Right cardiac atrium (tissue), 5 donors: ENCODE measurements at regions not wholly inside any gene's neighbourhood (a gene's known extent, or its start where the extent isn't known, plus 50 kb on each side); places are given as distances from the start of the nearest gene placed in this dataset.
"Not testable (repeated sequence)": the region's sequence is repeated elsewhere in the genome, so short reads cannot be mapped to it uniquely, and the experiment has no call there.

Source experiments
- ATAC-seq, 2 donors: fragments of 200-7000 bp; cut with Tn5 transposase; one replicate each; pipeline versions ENCODE4 v1.8.0 to v1.9.1; 2020; ENCODE audit warnings: moderate library complexity in 2 of 2, mild to moderate bottlenecking in 1 of 2
- DNase-seq, 3 donors: peaks; one replicate each; pipeline ENCODE4 v3.0.0-alpha.2; 2020
- H3K27ac ChIP-seq: one replicate; pipeline ENCODE4 v1.5.1; 2013; ENCODE audit warnings: mild to moderate bottlenecking, low read length, control low read depth, moderate library complexity
- H3K27me3 ChIP-seq: one replicate; pipeline ENCODE4 v1.6.1; 2013; ENCODE audit not compliant: control insufficient read depth, insufficient read depth
- H3K4me1 ChIP-seq: one replicate; pipeline ENCODE4 v1.6.1; 2013; ENCODE audit warnings: low read length; ENCODE audit not compliant: control insufficient read depth, insufficient read depth
- H3K4me3 ChIP-seq: one replicate; pipeline ENCODE4 v1.5.1; 2013; ENCODE audit warnings: low read length, control low read depth
- H3K9me3 ChIP-seq: one replicate; pipeline ENCODE4 v1.6.1; 2013; ENCODE audit warnings: low read length; ENCODE audit not compliant: control insufficient read depth
- WGBS: extraction: QIAGEN DNeasy Blood & Tissue Kit; methylation state at CpG from one replicate; pipeline ENCODE4 v1.1.7; 2013; 5-methylcytosine and 5-hydroxymethylcytosine counted together
- intact Hi-C, 4 donors: fragments of 100-400 bp; cut with DNase I; formaldehyde crosslinking; loops; one replicate each; pipeline versions ENCODE4 v1.11.0 to v1.14.0; 2022 to 2023
- donor health status: healthy with polysubstance abuse.
- donor health status: DM: no; HTN: yes; CAD: no.
- donor health status: DM: no; HTN: no; CAD: no.
- donor health status: DM: no; HTN: yes; CAD: no; lungs with severe emphysema.
- donor health status: DM: yes; HTN: yes; CAD: no.

DNA sequence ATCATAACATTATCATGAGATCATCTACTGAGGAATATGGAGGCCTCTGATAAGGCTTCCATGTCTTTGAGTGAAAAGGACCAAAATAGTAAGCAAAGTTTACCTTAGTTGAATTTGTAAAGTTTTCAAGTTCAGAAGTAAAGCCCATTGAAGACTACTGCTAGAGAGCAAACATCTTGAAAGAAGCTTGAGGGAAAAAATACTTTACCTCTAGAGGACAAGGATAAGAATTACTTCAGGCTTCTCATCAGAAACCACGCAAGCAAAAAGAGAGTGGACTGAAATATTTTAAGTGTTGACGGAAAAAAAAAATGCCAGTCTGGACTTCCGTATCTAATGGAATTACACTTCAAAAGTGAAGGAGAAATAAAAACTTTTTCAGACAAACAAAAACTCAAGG lies 114.3 kb downstream of the MPP7 start:
- DNase-seq (no peak), ATAC-seq (no peak)
- intact Hi-C loops, result loop anchor here in 1 of 4 donors (10.0 kb wide), 1 partner anchor 444 kb away; the partner anchor contains the start of gene MKX
- Histone ChIP-seq H3K4me1 (no peaks in the 10 kb centered on the region), H3K9me3 (no peaks in the 10 kb centered on the region), H3K27me3 (no peaks in the 10 kb centered on the region), H3K4me3 (no peak overlapping the region), H3K27ac (no peak overlapping the region)
- WGBS, result 94% methylated on average over 3 of the region's 3 CpGs

DNA sequence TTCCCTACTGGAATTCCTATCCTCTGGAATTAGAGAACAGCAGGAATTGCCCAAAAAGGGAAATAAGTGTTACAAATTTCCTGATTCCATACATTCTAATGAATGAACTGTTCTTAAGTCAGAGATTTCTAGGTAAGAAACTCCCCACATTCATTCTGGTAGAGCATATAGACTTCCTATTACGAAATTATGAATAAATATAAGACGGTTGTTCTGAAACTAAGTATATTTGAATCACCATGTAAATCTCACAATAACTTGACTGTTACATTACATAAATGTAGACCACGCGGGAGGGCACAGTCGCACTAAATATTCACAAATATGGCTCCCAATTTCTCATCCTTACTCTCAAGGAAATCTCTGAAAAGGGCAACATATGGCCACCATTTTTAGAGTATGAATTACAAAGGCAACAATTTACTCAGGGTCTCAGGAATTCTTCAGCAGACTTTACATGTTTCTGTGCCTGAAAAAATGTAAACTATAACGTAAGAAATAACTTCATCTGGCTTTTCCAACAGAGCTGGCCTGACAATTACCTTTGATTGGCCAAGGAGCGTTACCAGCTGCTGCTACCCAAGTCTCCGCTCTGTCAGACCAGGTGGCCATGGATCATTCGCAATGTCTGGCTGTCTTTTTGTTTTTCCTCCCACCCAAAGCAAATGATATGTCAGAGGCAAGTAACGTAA lies 115.8 kb downstream of the MPP7 start:
- no peak for DNase-seq
- intact Hi-C loops, result loop anchor here in 1 of 4 donors (10.0 kb wide), 1 partner anchor 442 kb away; the partner anchor contains the start of gene MKX
- Histone ChIP-seq H3K27ac (no peak overlapping the region), H3K4me1 (no peaks in the 10 kb centered on the region), H3K9me3 (no peaks in the 10 kb centered on the region), H3K27me3 (no peaks in the 10 kb centered on the region), H3K4me3 (no peak overlapping the region)
- WGBS, result 93% methylated on average over 10 of the region's 10 CpGs
- ATAC-seq, result no peak

DNA sequence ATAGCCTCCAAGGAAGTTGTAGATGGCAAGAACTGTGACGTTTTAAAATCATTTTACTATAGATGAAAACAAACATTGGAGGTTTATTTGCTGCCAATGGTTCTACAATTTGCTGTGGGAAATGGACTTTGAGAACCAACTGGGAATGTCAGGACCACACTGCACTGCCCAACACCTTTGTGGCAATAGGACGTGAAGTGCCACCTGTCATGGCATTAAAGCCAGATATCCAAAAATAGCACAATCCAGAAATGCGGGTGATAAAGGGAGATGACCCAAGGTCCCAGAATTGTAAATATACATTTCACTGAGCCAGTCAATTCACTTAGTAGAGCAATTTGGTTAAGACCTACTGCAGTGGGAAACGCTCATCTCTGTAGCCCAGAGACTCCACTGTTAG lies 116.4 kb downstream of the MPP7 start:
- WGBS, result 86% methylated on average over 4 of the region's 4 CpGs

DNA sequence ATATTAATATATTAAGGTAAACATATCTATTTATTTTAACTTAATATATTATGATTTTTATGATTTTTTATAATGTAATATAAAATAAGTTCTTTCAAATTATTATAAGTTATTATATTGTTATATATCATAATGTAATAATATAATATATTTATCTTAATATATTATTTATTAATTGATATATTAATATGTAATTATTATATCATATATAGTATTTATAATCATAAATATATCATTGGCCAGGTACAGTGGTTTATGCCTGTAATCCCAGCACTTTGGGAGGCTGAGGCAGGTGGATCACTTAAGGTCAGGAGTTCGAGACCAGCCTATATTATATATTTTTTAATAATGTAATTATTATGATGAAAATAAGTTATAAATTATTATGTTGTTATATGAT lies 118.1 kb downstream of the MPP7 start:
- Histone ChIP-seq H3K4me1 (no peaks in the 10 kb centered on the region), H3K27me3 (no peaks in the 10 kb centered on the region), H3K4me3 (no peak overlapping the region), H3K9me3 (no peaks in the 10 kb centered on the region), H3K27ac (no peak overlapping the region)
- intact Hi-C loops, result loop anchor here in 1 of 4 donors (10.0 kb wide), 1 partner anchor 440 kb away; the partner anchor contains the start of gene MKX
- no peak for DNase-seq
- no peak for ATAC-seq
- 93% methylated on average over 1 of the region's 1 CpG for WGBS

More for the DNA sequence above, 116.4 kb downstream of the MPP7 start:
- Histone ChIP-seq H3K4me1 (no peaks in the 10 kb centered on the region), H3K9me3 (no peaks in the 10 kb centered on the region), H3K27ac (no peak overlapping the region), H3K27me3 (no peaks in the 10 kb centered on the region), H3K4me3 (no peak overlapping the region)
- intact Hi-C loops, result loop anchor here in 1 of 4 donors (10.0 kb wide), 1 partner anchor 442 kb away; the partner anchor contains the start of gene MKX
- ATAC-seq, result no peak
- DNase-seq, result no peak

DNA sequence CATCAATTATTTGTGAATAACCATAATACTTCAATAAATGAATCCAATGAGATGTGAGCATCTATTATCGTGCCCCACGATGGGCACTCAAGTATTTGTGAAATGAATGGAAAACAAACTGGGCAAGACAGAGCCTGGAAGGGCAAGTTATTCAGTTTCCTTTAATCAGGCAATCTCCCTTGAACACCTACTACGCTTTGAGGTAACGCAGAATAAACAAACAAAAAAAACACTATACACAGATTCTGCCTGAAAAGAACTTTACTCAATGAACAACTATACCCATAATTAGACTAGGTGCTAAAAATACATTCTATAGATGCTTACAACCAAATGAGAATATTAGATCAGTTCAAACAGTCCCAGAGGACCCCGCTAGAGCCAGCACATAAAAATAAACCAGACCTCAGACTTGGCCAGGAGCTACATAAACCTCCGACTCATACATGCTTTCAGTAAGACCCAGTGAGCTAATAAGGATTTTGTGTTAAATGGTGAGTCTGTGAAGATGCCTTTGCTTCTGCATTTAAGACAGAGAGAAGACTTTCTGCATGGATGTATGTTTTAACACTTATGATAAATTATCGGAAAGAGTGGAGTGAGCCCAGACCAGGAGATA lies 121.3 kb downstream of the MPP7 start:
- no peak for ATAC-seq
- intact Hi-C loops, result loop anchor here in 1 of 4 donors (10.0 kb wide), 1 partner anchor 437 kb away; the partner anchor contains the start of gene MKX

DNA sequence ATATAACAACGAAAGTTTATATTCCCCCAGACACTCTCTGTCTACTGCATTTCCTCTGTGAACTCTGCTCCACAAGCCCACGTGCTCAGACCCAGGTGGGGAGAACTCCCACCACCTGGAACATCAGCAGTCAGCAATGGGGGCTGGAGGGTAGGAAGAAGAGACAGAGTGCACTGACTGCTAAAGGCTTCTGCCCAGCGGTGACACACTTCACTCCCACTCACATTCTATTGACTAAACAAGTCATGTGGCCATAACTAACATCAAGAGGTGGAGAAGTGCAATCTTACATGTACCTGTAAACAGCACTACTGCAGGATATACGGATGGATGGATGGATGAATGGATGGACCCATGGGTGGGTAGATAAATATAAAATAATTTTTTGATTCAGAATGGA lies 122.2 kb downstream of the MPP7 start:
- Histone ChIP-seq H3K9me3 (no peaks in the 10 kb centered on the region), H3K27me3 (no peaks in the 10 kb centered on the region), H3K27ac (no peak overlapping the region), H3K4me3 (no peak overlapping the region), H3K4me1 (no peaks in the 10 kb centered on the region)
- no peak for DNase-seq
- WGBS, result 64% methylated on average over 4 of the region's 4 CpGs
- intact Hi-C loops, result loop anchor here in 1 of 4 donors (10.0 kb wide), 1 partner anchor 436 kb away; the partner anchor contains the start of gene MKX
- no peak for ATAC-seq

More for the DNA sequence above, 121.3 kb downstream of the MPP7 start:
- H3K4me3 ChIP-seq, result no peak overlapping the region
- H3K27me3 ChIP-seq, result no peaks in the 10 kb centered on the region
- 48% methylated on average over 7 of the region's 7 CpGs for WGBS
- no peak for DNase-seq
- H3K4me1 ChIP-seq, result no peaks in the 10 kb centered on the region
- no peak overlapping the region for H3K27ac ChIP-seq
- H3K9me3 ChIP-seq, result no peaks in the 10 kb centered on the region

DNA sequence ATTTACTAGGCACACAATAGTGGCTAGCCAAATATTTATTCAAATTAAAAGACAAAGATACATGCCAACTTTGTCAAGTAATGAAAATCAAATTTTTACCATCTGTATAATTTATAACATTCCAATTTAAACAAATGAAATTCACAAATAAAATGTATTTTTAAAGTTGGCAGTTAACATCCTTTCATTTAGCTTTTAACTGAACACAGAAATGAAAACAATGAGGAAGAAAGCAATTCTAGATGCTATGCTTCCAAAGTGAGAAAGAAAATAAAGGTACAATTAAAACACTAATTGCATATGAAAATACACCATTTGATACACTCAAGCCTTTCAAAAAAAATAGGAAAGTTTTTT lies 123.1 kb downstream of the MPP7 start:
- no peak overlapping the region for H3K4me3 ChIP-seq
- no peak overlapping the region for H3K27ac ChIP-seq
- intact Hi-C loops, result loop anchor here in 2 of 4 donors (5.0 to 10.0 kb wide), 2 partner anchors 435 to 437 kb away; partner anchors contain the start of gene MKX (in 1 of the 2)
- ATAC-seq, result no peak
- no peak for DNase-seq
- no peaks in the 10 kb centered on the region for H3K27me3 ChIP-seq
- H3K4me1 ChIP-seq, result no peaks in the 10 kb centered on the region
- H3K9me3 ChIP-seq, result no peaks in the 10 kb centered on the region

DNA sequence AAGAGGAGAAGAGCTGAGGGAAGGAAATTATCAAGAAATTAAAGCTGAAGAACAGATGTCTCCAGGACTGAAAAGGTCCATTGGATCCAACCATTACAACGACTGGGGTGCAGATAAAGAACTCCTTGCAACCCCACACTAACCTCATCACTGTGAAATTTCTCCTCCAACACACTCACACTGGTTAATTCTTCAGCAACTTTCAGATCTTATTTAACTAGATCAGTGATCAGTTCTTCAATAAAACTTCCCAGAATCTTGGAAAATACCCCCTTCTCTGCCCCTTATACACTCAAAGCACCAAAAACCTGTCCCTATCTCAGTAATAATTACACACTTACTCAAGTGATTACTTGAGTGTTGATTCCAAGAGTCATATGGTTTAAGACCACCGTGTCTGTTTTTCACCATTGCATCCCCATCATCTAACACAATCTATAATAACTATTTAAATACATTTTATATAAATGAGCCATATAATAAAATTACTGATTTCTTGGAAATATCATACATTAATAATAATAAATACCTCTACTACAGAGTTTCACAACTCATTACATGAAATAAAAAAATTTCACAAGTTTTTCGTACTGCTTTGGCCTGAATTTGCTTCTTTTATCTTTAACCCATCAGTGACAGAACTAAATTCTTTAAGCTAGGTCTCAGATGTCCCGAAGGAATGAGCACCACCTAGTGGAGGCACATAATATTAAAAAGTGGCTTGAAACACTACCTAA lies 123.7 kb downstream of the MPP7 start:
- Histone ChIP-seq H3K4me1 (no peaks in the 10 kb centered on the region), H3K27ac (no peak overlapping the region), H3K9me3 (no peaks in the 10 kb centered on the region), H3K27me3 (no peaks in the 10 kb centered on the region), H3K4me3 (no peak overlapping the region)
- 20% methylated on average over 4 of the region's 4 CpGs for WGBS
- ATAC-seq (peak in 1 of 2 donors; percentile 45), DNase-seq (no peak)
- intact Hi-C loops, result loop anchor here in 1 of 4 donors (5.0 kb wide), 1 partner anchor 437 kb away; no protein-coding TSS in a partner anchor

DNA sequence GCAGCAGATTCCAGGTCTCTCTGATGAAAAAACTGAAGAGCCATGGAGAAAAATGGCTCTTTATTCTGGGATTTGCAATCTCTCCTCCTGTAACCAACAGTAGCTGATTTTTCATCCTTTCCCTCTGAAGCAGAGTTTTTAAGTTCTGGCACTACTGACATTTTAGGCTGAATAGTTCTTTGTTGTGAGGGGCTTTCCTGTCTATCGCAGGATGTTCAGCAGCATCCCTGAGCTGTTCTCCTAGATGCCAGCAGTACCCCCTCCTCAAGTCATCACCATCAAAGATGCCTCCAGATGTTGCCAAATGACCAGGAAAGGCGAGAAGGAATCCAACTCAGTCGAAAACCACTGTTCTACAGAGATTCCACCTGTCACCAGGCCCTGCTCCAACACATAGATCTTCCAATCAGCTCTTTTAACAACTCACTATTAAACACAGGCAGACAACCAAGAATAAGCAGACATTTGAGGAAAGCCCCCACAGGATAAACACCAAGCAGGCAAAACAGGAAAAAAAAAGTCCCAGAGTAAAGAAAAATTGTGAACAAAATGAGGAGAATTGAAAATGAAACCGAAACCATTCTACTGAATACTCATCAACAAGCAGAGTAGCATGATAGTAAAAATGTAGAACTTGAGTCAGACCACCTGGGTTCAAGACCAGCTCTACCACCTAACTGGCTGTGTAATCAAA lies 124.8 kb downstream of the MPP7 start:
- H3K4me3 ChIP-seq, result peak overlapping the region; percentile 40
- H3K4me1 ChIP-seq, result no peaks in the 10 kb centered on the region
- peak in 1 of 2 donors; percentile 34 for ATAC-seq
- no peak overlapping the region for H3K27ac ChIP-seq
- no peaks in the 10 kb centered on the region for H3K27me3 ChIP-seq
- no peaks in the 10 kb centered on the region for H3K9me3 ChIP-seq
- 74% methylated on average over 4 of the region's 4 CpGs for WGBS
- DNase-seq, result no peak
- intact Hi-C loops, result loop anchor here in 1 of 4 donors (5.0 kb wide), 1 partner anchor 436 kb away; no protein-coding TSS in a partner anchor

DNA sequence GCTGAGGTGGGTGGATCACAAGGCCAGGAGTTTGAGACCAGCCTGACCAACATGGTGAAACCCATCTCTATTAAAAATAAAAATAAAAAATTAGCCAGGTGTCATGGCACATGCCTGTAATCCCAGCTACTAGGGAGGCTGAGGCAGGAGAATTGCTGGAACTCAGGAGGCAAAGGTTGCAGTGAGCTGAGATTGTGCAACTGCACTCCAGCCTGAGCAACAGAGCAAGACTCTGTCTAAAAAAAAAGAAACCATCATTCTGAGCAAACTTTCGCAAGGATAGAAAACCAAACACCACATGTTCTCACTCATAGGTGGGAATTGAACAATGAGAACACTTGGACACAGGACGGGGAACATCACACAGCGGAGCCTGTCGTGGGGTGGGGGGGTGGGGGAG lies 126.4 kb downstream of the MPP7 start:
- not testable (repeated sequence) for H3K9me3 ChIP-seq, ATAC-seq, DNase-seq, H3K4me3 ChIP-seq, H3K27me3 ChIP-seq, H3K4me1 ChIP-seq, H3K27ac ChIP-seq
- 86% methylated on average over 4 of the region's 4 CpGs for WGBS
- intact Hi-C loops, result loop anchor here in 1 of 4 donors (5.0 kb wide), 1 partner anchor 434 kb away; no protein-coding TSS in a partner anchor
